ENCODE measurements at regions not wholly inside any gene's neighbourhood (a gene's known extent, or its start where the extent isn't known, plus 50 kb on each side); places are given as distances from the start of the nearest gene placed in this dataset.

DNA sequence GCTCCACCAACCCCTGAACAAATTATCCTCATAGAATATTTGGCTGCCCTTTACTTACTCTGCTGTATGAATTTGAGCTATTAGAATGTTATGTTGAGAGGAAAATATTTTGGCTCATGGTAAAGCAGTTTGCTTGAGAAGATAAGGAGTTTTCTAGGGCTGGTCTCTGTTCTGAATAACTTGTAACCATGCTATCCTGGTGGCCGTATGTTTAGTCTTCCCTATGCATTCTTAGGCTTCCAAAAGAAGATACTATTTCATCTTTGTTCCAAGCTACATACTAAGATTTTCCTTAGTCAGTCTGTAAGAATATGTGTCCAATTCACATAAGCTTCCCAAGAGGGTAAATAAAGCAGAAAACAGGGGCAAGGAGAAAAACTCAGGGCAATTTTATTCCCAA lies 1105.1 kb upstream of the PIK3C3 start:
- no peak for DNase-seq (ENCODE audit: low spot score in 2 of 2)
- no peak for ATAC-seq (replicated peaks; ENCODE audit: extremely low read depth, poor library complexity, severe bottlenecking)
- H3K4me1 Mint-ChIP-seq, result no peaks in the 10 kb centered on the region
- no peaks in the 10 kb centered on the region for H3K36me3 Mint-ChIP-seq (ENCODE audit: insufficient read depth)
- no peaks in the 10 kb centered on the region for H3K27me3 Mint-ChIP-seq
- peaks cover 21% of the 10 kb centered on the region for H3K9me3 Mint-ChIP-seq
- no peak overlapping the region for H3K4me3 Mint-ChIP-seq
- H3K27ac Mint-ChIP-seq (ENCODE audit: low read depth), result no peak overlapping the region

DNA sequence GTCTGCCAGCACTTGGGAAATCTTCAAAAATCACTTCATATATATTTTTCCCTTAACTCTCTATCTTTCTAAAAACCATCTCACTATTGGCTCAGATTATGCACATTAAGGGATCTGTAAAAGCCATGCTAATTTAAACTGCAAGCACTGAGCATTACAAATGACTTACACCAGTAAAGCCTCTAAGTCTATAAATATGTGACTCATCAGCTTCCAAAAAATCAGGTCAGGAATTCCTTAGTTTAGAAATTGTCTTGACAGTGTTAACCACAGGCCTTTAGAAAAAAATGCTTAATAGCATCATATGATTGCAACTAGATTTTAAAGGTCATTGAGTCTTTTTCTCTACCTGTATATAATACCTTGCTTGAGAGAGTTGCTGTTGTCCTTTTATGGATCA lies 1113.6 kb upstream of the PIK3C3 start:
- Mint-ChIP-seq H3K27ac (ENCODE audit: low read depth) (no peak overlapping the region), H3K9me3 (peaks cover 17% of the 10 kb centered on the region), H3K4me1 (no peaks in the 10 kb centered on the region), H3K36me3 (ENCODE audit: insufficient read depth) (no peaks in the 10 kb centered on the region), H3K4me3 (no peak overlapping the region), H3K27me3 (no peaks in the 10 kb centered on the region)
- DNase-seq (ENCODE audit: low spot score in 2 of 2) (no peak), ATAC-seq (replicated peaks; ENCODE audit: extremely low read depth, poor library complexity, severe bottlenecking) (no peak)

DNA sequence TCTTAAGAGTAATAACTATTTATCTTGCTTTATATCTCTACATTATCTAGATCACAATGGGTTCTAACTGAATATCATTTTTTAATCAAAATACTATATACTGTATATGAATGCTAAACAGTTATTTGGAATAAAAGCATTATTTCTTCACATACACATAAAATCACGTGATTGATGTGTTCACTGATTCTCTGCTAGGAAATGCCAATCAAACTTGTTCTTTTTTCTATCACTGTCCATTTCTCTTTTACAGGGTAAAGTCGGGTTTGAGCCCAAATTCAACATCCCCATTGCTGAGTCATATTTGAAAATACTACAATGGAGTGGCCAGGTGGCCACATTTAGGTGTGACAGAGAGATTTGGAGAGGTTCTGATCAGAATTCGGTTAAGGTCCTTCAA lies 1114.0 kb upstream of the PIK3C3 start:
- no peak for ATAC-seq (replicated peaks; ENCODE audit: extremely low read depth, poor library complexity, severe bottlenecking)
- no peak for DNase-seq (ENCODE audit: low spot score in 2 of 2)
- H3K36me3 Mint-ChIP-seq (ENCODE audit: insufficient read depth), result no peaks in the 10 kb centered on the region
- no peak overlapping the region for H3K4me3 Mint-ChIP-seq
- no peaks in the 10 kb centered on the region for H3K4me1 Mint-ChIP-seq
- no peak overlapping the region for H3K27ac Mint-ChIP-seq (ENCODE audit: low read depth)
- H3K9me3 Mint-ChIP-seq, result peaks cover 17% of the 10 kb centered on the region
- H3K27me3 Mint-ChIP-seq, result no peaks in the 10 kb centered on the region

DNA sequence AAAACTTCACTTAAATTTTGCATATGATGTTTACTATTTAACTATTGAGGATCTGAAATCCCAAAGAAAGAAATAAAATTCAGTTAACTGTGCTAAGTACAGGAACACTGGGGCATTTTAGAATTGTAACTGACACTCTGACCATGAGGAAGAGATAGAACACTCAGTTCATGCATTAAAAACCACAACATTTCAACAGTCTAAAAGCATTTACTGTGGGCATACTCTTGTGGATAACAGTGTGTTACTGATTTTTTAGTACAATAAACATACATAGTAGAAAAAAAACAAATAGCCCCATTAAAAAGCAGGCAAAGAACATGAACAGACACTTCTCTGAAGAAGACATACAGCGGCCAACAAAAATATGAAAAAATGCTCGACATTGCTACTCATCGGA lies 1122.7 kb upstream of the PIK3C3 start:
- ATAC-seq (replicated peaks; ENCODE audit: extremely low read depth, poor library complexity, severe bottlenecking) (no peak), DNase-seq (ENCODE audit: low spot score in 2 of 2) (no peak)
- H3K36me3 Mint-ChIP-seq (ENCODE audit: insufficient read depth), result no peaks in the 10 kb centered on the region
- no peak overlapping the region for H3K27ac Mint-ChIP-seq (ENCODE audit: low read depth)
- no peaks in the 10 kb centered on the region for H3K9me3 Mint-ChIP-seq
- H3K27me3 Mint-ChIP-seq, result no peaks in the 10 kb centered on the region
- H3K4me1 Mint-ChIP-seq, result no peaks in the 10 kb centered on the region
- no peak overlapping the region for H3K4me3 Mint-ChIP-seq

DNA sequence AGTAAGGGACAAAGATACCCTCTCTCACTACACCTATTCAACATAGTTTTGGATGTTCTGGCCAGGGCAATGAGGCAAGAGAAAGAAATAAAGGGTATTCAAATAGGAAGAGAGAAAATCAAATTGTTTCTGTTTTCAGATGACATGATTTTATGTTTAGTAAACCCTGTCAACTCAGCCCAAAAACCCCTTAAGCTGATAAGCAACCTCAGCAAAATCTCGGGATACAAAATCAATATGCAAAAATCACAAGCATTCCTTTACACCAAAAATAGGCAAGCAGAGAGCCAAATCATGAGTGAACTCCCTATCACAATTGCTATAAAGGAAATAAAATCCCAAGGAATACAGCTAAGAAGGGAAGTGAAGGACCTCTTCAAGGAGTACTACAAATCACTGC lies 1130.7 kb upstream of the PIK3C3 start:
- no peak for DNase-seq (ENCODE audit: low spot score in 2 of 2)
- Mint-ChIP-seq H3K36me3 (ENCODE audit: insufficient read depth) (peaks cover 1% of the 10 kb centered on the region), H3K4me1 (no peaks in the 10 kb centered on the region), H3K4me3 (no peak overlapping the region), H3K9me3 (peaks cover 33% of the 10 kb centered on the region), H3K27me3 (no peaks in the 10 kb centered on the region), H3K27ac (ENCODE audit: low read depth) (no peak overlapping the region)
- no peak for ATAC-seq (replicated peaks; ENCODE audit: extremely low read depth, poor library complexity, severe bottlenecking)

DNA sequence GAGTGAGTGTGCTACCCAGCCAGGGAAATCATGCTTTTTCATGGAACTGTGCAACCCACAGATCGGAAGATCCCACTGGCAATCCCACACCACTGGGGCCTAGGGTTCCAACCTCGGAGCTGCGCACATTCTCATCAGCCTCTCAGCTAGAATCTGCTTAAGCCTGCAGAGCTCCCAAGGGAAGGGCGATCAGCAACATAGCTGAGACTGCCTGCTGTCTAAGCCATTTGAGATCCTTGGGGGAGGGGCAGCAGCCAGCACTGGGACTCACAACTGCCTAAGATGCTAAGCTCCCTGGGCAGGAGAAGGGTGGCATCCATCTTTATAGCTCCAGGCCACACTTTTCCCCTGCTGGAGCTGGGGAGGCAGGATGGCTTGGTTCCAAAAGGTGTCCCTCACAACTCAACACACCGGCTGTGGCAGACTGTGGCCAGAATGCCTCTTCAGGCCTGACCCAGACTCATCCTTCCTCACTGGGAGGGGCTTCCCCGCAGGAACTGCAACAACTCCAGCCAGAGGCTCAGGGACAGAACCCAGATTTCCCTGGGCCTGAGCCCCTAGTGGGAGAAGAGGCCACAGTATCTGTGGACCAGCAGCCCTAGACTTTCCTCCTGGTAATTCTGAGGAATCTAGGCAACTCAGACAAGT lies 1133.3 kb upstream of the PIK3C3 start:
- Mint-ChIP-seq H3K4me3 (no peak overlapping the region), H3K36me3 (ENCODE audit: insufficient read depth) (peaks cover 1% of the 10 kb centered on the region), H3K9me3 (peaks cover 38% of the 10 kb centered on the region), H3K27me3 (no peaks in the 10 kb centered on the region), H3K4me1 (no peaks in the 10 kb centered on the region), H3K27ac (ENCODE audit: low read depth) (no peak overlapping the region)
- ATAC-seq (replicated peaks; ENCODE audit: extremely low read depth, poor library complexity, severe bottlenecking) (no peak), DNase-seq (ENCODE audit: low spot score in 2 of 2) (no peak)

DNA sequence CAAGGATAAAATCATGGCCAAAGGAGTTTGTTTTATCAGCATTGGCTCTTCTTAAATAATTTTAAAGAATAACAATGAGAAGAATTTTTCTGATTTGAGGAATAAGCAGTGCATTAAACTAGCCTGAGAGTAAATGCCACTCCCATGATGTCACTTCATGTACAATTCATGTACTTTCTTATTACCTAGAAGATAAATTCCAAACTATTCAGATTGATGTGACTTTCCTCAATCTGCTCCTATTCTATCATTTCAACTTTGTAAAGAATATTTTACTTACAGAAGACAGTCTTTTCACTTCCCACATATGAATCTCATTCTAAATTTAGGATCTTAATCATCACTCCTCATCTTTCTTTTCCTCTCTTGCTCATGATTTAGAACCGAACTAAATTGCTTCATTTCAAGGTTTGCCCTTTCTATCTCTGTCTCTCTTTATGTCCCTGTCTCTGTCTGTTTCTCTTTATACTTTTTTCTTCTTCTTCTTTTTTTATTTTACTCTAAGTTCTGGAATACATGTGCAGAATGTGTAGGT lies 1142.0 kb upstream of the PIK3C3 start:
- Mint-ChIP-seq H3K36me3 (ENCODE audit: insufficient read depth) (no peaks in the 10 kb centered on the region), H3K4me3 (no peak overlapping the region), H3K27ac (ENCODE audit: low read depth) (no peak overlapping the region), H3K9me3 (peaks cover 18% of the 10 kb centered on the region), H3K27me3 (no peaks in the 10 kb centered on the region), H3K4me1 (no peaks in the 10 kb centered on the region)
- DNase-seq (ENCODE audit: low spot score in 2 of 2) (no peak), ATAC-seq (replicated peaks; ENCODE audit: extremely low read depth, poor library complexity, severe bottlenecking) (no peak)

DNA sequence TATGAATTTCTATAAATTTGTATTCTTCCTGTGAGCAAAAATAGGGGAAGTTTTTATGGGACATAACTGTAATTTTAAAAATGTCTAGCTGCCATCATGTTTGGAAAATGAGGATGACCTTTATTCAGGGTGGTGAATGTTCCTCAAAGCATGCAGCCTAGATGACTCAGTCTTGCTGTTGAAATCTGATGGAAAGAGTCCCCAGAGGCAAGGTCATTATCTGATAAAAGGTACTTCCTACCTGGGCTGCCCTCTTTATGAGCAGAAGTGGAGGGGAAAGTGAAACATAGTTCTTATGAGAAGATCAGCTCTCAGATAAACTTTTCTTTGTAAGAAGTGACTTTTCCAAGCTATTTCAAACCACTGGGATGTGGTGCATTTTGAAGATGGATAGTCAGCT lies 1144.7 kb upstream of the PIK3C3 start:
- no peak overlapping the region for H3K27ac Mint-ChIP-seq (ENCODE audit: low read depth)
- peaks cover 11% of the 10 kb centered on the region for H3K9me3 Mint-ChIP-seq
- no peaks in the 10 kb centered on the region for H3K36me3 Mint-ChIP-seq (ENCODE audit: insufficient read depth)
- H3K4me1 Mint-ChIP-seq, result no peaks in the 10 kb centered on the region
- H3K27me3 Mint-ChIP-seq, result no peaks in the 10 kb centered on the region
- ATAC-seq (replicated peaks; ENCODE audit: extremely low read depth, poor library complexity, severe bottlenecking), result no peak
- no peak overlapping the region for H3K4me3 Mint-ChIP-seq
- DNase-seq (ENCODE audit: low spot score in 2 of 2), result no peak

DNA sequence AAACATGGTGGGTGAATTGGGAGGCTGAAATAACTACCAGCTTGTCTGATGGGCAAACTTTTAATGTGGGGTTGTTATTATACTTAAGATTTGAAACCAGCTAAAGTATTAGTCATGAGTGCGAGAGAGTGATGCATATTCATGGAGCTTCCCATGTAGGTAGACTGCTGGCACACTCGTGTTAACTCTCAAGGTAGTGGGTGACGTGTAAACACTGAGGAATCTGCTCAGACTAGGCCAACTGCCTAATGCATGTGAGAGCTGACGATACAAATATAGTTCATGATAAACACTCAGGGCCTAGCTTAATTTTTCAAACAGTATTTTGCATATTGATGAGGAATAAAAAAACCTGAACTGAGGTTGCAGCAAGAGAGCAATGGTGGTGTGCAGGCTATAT lies 1165.7 kb upstream of the PIK3C3 start:
- no peak overlapping the region for H3K4me3 Mint-ChIP-seq
- H3K9me3 Mint-ChIP-seq, result peaks cover 17% of the 10 kb centered on the region
- H3K4me1 Mint-ChIP-seq, result no peaks in the 10 kb centered on the region
- no peaks in the 10 kb centered on the region for H3K36me3 Mint-ChIP-seq (ENCODE audit: insufficient read depth)
- no peak overlapping the region for H3K27ac Mint-ChIP-seq (ENCODE audit: low read depth)
- ATAC-seq (replicated peaks; ENCODE audit: extremely low read depth, poor library complexity, severe bottlenecking), result no peak
- no peak for DNase-seq (ENCODE audit: low spot score in 2 of 2)
- no peaks in the 10 kb centered on the region for H3K27me3 Mint-ChIP-seq

DNA sequence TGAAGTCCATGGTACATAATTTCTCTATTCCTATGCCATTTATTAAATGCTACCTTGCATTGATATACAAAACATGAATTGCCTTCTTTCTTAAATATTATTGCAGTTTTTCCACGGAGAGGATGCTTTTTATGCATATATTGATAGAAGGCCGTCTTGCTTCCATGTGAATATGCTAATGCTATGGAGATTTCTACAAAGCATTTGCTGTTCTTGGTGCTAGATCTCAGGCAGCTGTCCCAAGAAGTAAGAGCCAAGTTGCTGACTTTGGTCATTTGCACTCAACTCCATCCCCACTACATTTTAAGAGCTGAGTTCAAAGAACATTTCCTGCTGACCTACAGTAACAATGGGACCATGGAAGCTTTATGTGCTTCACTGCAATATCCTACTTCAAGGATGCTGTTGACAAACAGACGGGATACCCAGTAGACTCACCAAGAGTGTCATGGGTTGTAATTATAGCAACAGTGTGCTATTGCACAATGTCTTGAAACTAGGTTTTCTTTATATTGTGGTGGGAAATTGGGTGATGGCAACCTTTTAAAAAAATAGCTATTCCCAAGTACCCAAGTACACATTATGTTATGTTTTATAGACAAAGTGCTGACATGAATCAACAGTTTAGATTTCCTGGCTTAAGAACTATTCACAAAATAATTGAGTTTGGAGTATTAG lies 1172.4 kb upstream of the PIK3C3 start:
- Mint-ChIP-seq H3K9me3 (peaks cover 28% of the 10 kb centered on the region), H3K4me1 (no peaks in the 10 kb centered on the region), H3K4me3 (no peak overlapping the region), H3K36me3 (ENCODE audit: insufficient read depth) (peaks cover 3% of the 10 kb centered on the region), H3K27me3 (no peaks in the 10 kb centered on the region), H3K27ac (ENCODE audit: low read depth) (no peak overlapping the region)
- ATAC-seq (replicated peaks; ENCODE audit: extremely low read depth, poor library complexity, severe bottlenecking) (no peak), DNase-seq (ENCODE audit: low spot score in 2 of 2) (no peak)

DNA sequence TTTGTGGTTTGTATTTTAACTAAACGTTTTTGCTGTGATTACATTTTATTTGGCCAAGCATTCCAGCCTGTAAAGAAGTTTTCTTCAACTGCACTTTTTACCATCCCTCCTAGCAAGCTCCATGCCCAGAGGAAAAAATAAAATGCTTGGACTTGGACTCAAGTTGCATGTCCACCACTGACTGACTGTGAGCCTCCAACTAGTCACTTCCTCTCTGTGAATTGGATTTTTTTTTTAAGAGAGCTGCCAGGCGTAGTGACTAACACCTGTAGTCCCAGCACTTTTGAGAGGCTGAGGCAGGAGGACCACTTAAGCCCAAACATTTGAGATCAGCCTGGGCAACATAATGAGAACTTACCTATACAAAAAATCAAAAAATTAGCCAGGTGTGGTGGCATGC lies 1185.2 kb upstream of the PIK3C3 start:
- H3K4me3 Mint-ChIP-seq, result no peak overlapping the region
- DNase-seq (ENCODE audit: low spot score in 2 of 2), result no peak
- no peak overlapping the region for H3K27ac Mint-ChIP-seq (ENCODE audit: low read depth)
- no peak for ATAC-seq (replicated peaks; ENCODE audit: extremely low read depth, poor library complexity, severe bottlenecking)
- peaks cover 16% of the 10 kb centered on the region for H3K9me3 Mint-ChIP-seq
- no peaks in the 10 kb centered on the region for H3K27me3 Mint-ChIP-seq
- no peaks in the 10 kb centered on the region for H3K4me1 Mint-ChIP-seq
- peaks cover 2% of the 10 kb centered on the region for H3K36me3 Mint-ChIP-seq (ENCODE audit: insufficient read depth)

DNA sequence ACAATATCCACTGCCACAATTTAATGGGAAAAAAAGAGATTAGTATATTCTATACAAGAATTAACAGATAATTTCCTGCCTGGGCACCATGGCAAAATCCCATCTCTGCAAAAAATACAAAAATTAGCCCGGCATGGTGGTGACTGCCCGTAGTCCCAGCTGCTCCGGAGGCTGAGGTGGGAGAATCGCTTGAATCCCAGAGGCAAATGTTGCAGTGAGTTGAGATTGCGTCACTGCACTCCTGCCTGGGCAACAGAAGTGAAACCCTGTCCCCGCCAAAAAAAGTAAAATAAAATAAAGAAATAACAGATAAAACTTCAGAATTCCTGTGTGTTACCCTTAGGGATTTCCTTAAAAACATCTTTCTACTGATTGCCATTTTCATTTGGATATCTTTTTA lies 1194.8 kb upstream of the PIK3C3 start:
- H3K27me3 Mint-ChIP-seq, result no peaks in the 10 kb centered on the region
- H3K9me3 Mint-ChIP-seq, result peaks cover 36% of the 10 kb centered on the region
- no peak overlapping the region for H3K4me3 Mint-ChIP-seq
- H3K4me1 Mint-ChIP-seq, result no peaks in the 10 kb centered on the region
- ATAC-seq (replicated peaks; ENCODE audit: extremely low read depth, poor library complexity, severe bottlenecking), result no peak
- H3K27ac Mint-ChIP-seq (ENCODE audit: low read depth), result no peak overlapping the region
- H3K36me3 Mint-ChIP-seq (ENCODE audit: insufficient read depth), result no peaks in the 10 kb centered on the region
- no peak for DNase-seq (ENCODE audit: low spot score in 2 of 2)

DNA sequence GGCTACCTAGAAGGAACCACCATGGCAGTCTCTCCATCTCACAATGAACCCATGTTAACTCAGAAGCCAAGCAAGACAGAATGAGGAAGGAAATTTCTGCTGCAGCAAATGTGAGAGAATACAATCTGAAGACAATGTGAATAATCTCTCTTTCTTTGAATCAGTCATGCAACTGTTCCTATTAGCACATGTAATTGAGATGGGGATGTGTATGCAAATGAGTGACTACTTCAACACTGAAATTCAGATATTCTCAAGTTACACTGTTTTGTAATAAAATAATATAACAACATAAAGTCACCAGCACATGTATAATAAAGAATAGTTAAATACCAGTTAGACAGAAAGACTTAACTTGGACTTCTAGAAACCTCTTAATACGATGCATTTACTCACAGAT lies 1200.6 kb upstream of the PIK3C3 start:
- peaks cover 44% of the 10 kb centered on the region for H3K9me3 Mint-ChIP-seq
- H3K27ac Mint-ChIP-seq (ENCODE audit: low read depth), result no peak overlapping the region
- H3K4me3 Mint-ChIP-seq, result no peak overlapping the region
- no peaks in the 10 kb centered on the region for H3K27me3 Mint-ChIP-seq
- no peaks in the 10 kb centered on the region for H3K4me1 Mint-ChIP-seq
- DNase-seq (ENCODE audit: low spot score in 2 of 2) (no peak), ATAC-seq (replicated peaks; ENCODE audit: extremely low read depth, poor library complexity, severe bottlenecking) (no peak)
- no peaks in the 10 kb centered on the region for H3K36me3 Mint-ChIP-seq (ENCODE audit: insufficient read depth)

Data from central memory CD8-positive, alpha-beta T cell (primary cell).